NK-92 treated with Interleukin-12 subunit alpha and Interleukin-12 subunit beta, amount 100 ng/mL, for 24 hours (cell line): ENCODE measurements at regions not wholly inside any gene's neighbourhood (a gene's known extent, or its start where the extent isn't known, plus 50 kb on each side); places are given as distances from the start of the nearest gene placed in this dataset.
"Not testable (repeated sequence)": the region's sequence is repeated elsewhere in the genome, so short reads cannot be mapped to it uniquely, and the experiment has no call there.

ENCODE experiments used
- DNase-seq: peaks from one replicate; lab custom pipeline; 2025; lab: John Stamatoyannopoulos, UW

DNA sequence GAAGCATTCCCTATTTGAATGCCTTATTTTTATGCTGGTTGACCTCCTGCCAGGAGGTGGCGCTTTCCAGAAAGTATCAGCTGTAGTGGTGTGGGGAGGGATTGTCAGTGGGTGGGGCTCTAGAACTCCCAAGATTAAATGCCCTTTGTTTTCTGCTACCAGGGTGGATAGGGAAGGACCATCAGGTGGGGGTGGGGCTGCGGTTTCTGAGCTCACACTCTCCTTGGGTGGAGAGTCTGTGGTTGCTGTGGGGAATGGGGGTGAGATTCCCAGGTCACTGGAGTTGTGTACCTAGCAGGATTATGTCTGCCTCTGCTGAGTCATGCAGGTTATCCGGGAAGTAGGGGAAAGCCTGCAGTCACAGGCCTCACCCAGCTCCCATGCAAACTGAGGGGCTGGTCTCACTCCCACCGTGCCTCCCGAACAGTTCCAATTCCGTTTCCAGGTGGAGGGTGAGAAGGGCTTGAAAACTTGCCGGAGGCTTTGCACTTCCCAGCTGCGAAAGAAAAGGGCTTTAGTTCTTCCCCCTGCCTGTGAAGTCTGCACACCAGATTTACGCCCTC lies 68.3 kb downstream of the ALG10B start:
- DNase-seq: no peak

GRCh38 chr12:38385486-38385885 lies 68.9 kb downstream of the ALG10B start:
- no peak for DNase-seq

DNA sequence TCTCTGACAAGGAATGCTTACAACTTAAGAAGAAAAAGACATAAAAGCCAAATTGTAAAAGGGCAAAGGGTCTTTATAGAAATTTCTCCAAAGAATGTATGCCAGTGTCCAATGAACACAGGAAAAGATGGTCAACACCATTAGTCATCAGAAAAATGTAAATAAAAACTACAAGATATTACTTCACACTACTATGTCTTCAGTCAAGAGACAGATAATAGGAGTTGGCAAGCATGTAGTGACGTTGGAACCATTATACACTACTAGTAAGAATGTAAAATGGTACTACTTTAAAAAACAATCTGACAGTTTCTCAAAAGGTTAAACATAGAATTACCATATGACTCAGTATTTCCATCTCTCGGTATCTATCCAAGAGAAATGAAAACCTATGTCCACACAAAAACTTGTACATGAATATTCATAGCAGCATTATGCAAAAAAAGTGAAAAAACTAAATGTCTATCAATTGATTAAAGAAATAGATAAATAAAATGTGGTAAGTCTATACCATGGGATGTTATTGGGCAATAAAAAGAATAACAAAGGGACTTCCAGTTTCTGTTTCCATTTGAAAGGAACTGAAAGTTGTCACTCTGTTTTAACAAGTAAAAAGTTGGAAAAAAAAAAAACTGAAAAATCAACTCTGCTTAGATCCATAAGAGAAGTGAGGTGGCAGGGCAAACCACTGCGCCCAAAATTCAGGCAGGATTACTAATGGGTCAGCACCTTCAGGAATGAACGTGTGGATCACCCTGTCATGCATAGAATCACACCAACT lies 69.8 kb downstream of the ALG10B start:
- DNase-seq: no peak

DNA sequence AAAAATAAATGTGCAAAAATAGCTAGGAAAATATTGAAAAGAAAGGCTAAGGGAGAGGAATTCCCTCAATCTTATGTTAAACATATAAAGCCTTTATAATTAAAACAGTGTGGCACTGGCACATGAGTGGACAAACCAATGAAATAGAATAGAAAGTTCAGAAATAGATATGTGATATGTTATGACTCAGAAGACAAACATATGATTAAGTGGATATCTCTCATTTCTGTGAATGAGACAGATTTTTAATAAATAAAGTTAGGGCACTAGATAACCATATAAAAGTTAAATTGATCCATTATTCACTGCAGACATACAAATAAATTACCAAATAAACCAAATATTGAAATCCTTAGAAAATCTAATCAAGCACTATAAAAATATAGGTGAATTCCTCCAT lies 73.0 kb downstream of the ALG10B start:
- no peak for DNase-seq

DNA sequence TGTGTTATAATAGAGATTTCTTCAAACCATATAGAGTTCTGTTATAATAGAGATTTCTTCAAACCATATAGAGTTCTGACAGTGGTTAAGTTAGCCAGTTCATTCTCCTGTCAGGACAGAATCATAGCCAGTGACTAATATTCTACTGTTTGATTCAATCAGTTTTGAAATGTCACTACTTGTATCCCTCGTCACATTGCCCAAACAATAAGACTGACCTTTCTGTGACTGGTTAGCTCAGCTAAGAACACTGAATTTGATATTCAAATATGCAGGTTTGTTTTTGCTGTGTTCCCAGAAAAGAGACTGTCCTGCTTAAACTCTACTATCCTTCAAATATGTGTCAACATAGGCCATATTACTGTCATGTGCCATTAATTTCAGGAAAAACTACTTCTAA lies 74.4 kb downstream of the ALG10B start:
- no peak for DNase-seq

- peak; percentile 17 for DNase-seq
Measured at GRCh38 chr12:38392554-38393144, 76.1 kb downstream of the ALG10B start.

DNA sequence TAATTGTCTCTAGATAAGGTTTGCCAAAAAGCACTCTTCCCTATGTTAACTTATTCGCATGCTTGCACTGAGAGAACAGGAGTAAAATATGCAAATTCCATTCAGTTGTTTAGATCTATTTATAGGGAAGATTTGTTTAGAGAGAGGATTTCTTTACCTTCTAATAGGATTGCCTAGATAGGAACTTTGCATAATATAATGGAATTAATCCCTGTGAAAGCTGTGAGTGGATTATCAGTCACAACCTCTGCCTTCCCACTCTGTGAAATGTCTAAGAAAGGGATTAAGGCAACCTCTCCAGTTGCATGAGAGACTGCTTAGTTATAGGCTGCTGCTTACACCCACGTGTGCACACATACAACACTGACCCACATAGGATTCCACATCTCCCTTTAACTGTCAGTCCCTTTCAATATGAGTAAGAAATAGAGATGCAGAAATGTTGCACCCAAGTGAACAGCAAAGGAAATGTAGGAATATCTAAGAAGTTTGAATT lies 83.2 kb downstream of the ALG10B start:
- no peak for DNase-seq

DNA sequence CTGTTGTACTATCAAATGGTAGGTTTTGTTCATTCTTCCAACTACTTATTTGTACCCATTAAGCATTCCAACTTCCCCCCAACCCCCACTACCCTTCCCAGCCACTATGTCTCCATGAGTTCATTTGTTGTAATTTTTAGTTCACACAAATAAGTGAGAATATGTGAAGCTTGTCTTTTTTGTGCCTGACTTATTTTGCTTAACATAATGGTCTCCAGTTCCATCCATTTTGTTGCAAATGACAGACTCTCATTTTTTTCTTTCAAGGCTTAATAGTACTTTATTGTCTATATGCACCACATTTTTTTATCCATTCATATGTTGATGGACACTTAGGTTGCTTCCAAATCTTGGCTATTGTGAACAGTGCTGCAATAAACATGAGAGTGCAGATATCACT lies 86.2 kb downstream of the ALG10B start:
- DNase-seq: no peak

- DNase-seq: no peak
Measured at GRCh38 chr12:38409511-38409910, 92.9 kb downstream of the ALG10B start.

DNA sequence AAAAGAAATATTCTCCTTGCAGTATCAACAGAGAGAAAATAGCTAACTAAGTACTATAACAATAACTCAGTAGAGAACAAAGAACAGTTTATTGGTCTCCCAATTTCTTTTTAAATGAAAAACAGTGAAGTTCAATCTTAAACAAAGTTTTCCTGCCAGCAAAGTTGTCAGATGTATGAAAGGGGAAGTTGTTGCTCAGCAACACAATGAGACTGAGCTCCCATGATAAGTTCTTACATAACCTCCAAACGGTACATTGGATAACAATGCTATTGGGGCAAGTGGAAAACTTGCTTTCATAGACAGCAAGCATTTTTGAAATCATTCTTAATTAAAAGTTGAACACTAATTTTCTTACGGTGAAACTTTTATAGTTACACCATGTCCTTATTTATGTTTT lies 94.9 kb downstream of the ALG10B start:
- no peak for DNase-seq

DNA sequence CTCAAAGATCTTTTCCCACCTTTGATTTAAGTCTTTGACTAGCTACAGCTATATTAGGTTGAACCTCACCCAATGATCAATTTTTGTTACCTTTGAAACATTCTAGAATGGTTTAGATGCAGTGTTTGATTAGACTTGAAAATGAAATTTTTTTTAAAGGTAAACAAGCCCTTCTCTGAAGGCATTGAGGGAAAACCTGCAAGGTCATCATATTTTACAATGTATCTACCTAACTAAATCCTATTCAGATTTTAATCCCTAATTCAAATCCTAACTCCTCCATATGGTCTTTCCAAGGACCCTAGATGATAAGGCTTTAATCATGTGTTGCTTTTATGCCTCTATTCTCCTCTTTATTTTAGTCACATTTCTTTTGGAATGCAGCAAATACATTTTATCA lies 95.4 kb downstream of the ALG10B start:
- DNase-seq: no peak

GRCh38 chr12:38417101-38417500 lies 100.5 kb downstream of the ALG10B start:
- DNase-seq: no peak

GRCh38 chr12:38424436-38424835 lies 107.9 kb downstream of the ALG10B start:
- DNase-seq: no peak

- no peak for DNase-seq
Measured at GRCh38 chr12:38427442-38427841, 110.9 kb downstream of the ALG10B start.

DNA sequence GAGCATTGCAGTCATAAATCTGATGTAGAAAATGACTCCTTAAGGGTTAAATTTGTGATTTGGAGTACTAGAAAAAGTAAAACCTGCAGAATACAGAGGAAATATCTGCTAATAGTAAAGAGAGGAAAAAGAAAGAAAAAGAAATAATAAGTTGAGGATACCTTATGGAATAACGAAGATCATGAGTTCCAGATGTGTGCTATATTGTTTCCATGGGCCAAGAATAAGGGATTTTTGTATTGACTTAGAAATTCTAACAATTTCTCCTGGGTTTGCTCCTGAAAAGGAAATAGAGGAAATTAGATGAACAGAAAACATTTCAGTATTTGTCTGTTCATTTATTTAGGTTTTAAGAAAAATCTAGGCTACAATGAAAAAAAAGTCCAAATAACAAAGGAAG lies 115.3 kb downstream of the ALG10B start:
- DNase-seq: no peak

GRCh38 chr12:38441871-38442281 lies 125.3 kb downstream of the ALG10B start:
- DNase-seq: not testable (repeated sequence)

DNA sequence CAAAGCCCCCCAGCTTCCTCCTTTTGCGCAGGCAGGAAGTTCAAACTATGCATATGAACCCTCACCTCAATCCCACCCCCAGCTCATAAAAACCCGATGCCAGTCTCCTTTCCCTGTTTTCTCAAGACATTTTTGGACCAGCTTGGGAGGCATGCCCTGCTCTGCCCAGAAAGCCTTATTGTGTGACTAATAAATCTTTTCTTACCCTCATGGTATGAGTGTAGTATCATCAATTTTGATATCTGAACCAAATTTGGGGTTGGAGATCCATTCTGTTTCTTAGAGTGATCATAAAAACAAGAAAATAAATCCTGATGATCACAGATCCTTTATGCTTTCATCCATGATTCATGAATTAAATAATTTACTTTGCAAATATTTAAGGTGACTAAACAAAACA lies 128.5 kb downstream of the ALG10B start:
- DNase-seq: no peak

GRCh38 chr12:38448991-38449390 lies 132.4 kb downstream of the ALG10B start:
- no peak for DNase-seq

DNA sequence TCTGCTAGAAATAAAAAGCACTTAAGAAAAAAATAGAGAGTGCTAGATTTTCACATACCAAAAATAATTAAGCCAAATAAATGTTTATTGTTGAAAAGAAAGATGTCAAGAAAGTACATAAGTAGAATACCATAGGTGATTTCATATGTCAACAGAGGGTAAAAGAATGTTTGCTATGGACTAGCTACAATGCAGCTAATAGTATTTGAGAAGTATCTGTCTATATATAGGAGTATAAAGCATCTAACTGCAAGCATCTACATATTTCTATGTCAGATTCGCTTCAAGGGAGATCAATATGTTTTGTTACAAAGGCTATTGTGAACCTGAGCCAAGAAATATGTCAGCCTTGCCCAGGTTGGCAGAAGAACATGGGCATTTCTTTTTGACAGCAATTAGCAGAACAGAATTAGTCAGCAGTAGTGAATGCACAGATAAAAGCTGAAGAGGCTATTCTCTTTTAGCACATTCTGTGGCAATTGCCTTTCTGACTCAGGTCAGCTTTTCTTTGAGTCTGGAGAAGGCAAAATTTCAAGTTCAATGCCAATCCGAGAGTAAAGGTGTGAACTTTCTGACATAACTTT lies 140.1 kb downstream of the ALG10B start:
- no peak for DNase-seq

GRCh38 chr12:38465020-38465419 lies 148.4 kb downstream of the ALG10B start:
- DNase-seq: no peak

DNA sequence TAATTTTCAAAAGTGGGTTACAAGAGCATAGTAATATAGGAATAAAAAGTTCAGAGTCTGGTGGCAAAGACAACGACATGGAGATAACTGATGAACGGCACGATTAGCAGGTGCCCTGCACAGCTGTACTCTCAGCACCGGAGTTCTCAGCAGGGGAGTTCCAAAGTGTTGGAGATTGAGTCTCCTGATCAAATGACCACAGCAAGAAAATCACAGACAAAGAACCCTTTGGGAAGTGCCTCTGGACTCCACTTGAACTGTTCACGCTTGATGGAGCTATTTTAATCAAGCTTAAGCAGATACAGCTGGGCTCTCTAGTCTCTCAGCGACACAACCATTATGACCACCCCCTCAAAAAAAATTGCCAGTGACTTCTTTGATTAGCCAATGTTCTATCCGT lies 153.1 kb downstream of the ALG10B start:
- no peak for DNase-seq

DNA sequence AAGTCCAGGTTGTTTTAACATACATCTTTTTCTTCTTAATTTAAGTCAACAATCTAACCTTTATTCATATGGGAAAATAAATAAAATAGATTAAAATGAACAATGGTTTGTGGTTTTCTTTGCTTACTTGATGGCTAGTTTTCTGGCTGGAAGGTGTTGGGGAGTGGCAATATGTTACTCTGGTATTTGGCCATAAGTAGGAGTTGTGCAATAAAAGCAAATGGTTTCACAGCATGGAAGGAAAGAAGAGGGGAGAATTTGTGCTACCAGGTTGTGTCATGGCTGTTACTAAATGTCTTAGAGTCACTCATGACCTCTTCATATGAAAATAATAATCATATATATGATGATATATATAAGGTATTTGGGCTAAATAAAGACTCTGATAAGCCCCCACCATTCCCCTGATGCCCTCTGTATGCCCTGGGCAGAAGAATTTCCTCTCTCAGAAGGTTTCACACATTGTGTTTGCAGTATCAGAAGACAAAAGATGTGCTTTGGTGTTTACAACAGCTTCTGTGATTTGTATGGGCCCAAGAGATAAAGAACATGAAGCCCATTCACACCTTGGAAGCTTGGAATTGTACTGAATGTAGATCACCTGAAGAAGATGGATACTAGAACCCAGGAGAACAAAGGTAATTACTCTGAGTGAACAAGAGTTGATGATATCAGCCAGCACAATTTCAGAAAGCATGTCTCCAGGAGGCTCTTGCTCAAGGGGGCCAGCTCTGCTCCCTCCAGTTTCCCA lies 160.9 kb downstream of the ALG10B start:
- no peak for DNase-seq
